ENCODE measurements at regions not wholly inside any gene's neighbourhood (a gene's known extent, or its start where the extent isn't known, plus 50 kb on each side); places are given as distances from the start of the nearest gene placed in this dataset.

- Mint-ChIP-seq H3K9me3 (ENCODE audit: unreplicated experiment) (no peaks in the 10 kb centered on the region), H3K4me3 (ENCODE audit: unreplicated experiment) (no peak overlapping the region), H3K4me1 (ENCODE audit: unreplicated experiment) (peaks cover 9% of the 10 kb centered on the region), H3K27ac (ENCODE audit: unreplicated experiment) (no peak overlapping the region), H3K36me3 (ENCODE audit: low read depth, unreplicated experiment) (no peaks in the 10 kb centered on the region), H3K27me3 (ENCODE audit: unreplicated experiment) (peaks cover 14% of the 10 kb centered on the region)
- TF ChIP-seq CTCF (IDR thresholded peaks at IDR 0.05; ENCODE audit: unreplicated experiment): no peak
- DNase-seq (ENCODE audit: low spot score): no peak
These were observed 274.2 kb upstream of the AGTR2 start for GRCh38 chrX:115896362-115896761.

GRCh38 chrX:115897956-115898355 is 272.6 kb upstream of the AGTR2 start:
- H3K9me3 Mint-ChIP-seq (ENCODE audit: unreplicated experiment): no peaks in the 10 kb centered on the region
- no peak for TF ChIP-seq CTCF (IDR thresholded peaks at IDR 0.05; ENCODE audit: unreplicated experiment)

GRCh38 chrX:115898382-115899001 is 272.1 kb upstream of the AGTR2 start:
- H3K36me3 Mint-ChIP-seq (ENCODE audit: low read depth, unreplicated experiment): no peaks in the 10 kb centered on the region
- no peak overlapping the region for H3K4me3 Mint-ChIP-seq (ENCODE audit: unreplicated experiment)
- no peak overlapping the region for H3K27ac Mint-ChIP-seq (ENCODE audit: unreplicated experiment)
- no peaks in the 10 kb centered on the region for H3K9me3 Mint-ChIP-seq (ENCODE audit: unreplicated experiment)
- peaks cover 10% of the 10 kb centered on the region for H3K4me1 Mint-ChIP-seq (ENCODE audit: unreplicated experiment)
- H3K27me3 Mint-ChIP-seq (ENCODE audit: unreplicated experiment): peaks cover 13% of the 10 kb centered on the region
- no peak for TF ChIP-seq CTCF (IDR thresholded peaks at IDR 0.05; ENCODE audit: unreplicated experiment)
- DNase-seq (ENCODE audit: low spot score): peak; percentile 15

More at GRCh38 chrX:115897956-115898355, 272.6 kb upstream of the AGTR2 start:
- Mint-ChIP-seq H3K27ac (ENCODE audit: unreplicated experiment) (no peak overlapping the region), H3K36me3 (ENCODE audit: low read depth, unreplicated experiment) (no peaks in the 10 kb centered on the region), H3K4me3 (ENCODE audit: unreplicated experiment) (no peak overlapping the region), H3K27me3 (ENCODE audit: unreplicated experiment) (peaks cover 11% of the 10 kb centered on the region), H3K4me1 (ENCODE audit: unreplicated experiment) (peaks cover 12% of the 10 kb centered on the region)
- DNase-seq (ENCODE audit: low spot score): no peak

- Mint-ChIP-seq H3K4me1 (ENCODE audit: unreplicated experiment) (peaks cover 10% of the 10 kb centered on the region), H3K4me3 (ENCODE audit: unreplicated experiment) (no peak overlapping the region), H3K36me3 (ENCODE audit: low read depth, unreplicated experiment) (peaks cover 3% of the 10 kb centered on the region), H3K27ac (ENCODE audit: unreplicated experiment) (no peak overlapping the region), H3K9me3 (ENCODE audit: unreplicated experiment) (no peaks in the 10 kb centered on the region), H3K27me3 (ENCODE audit: unreplicated experiment) (peaks cover 7% of the 10 kb centered on the region)
- DNase-seq (ENCODE audit: low spot score): no peak
- no peak for TF ChIP-seq CTCF (IDR thresholded peaks at IDR 0.05; ENCODE audit: unreplicated experiment)
These were observed 270.1 kb upstream of the AGTR2 start for GRCh38 chrX:115900425-115900824.

GRCh38 chrX:115901241-115901640 is 269.3 kb upstream of the AGTR2 start:
- Mint-ChIP-seq H3K9me3 (ENCODE audit: unreplicated experiment) (no peaks in the 10 kb centered on the region), H3K27ac (ENCODE audit: unreplicated experiment) (no peak overlapping the region), H3K36me3 (ENCODE audit: low read depth, unreplicated experiment) (peaks cover 3% of the 10 kb centered on the region), H3K4me1 (ENCODE audit: unreplicated experiment) (peaks cover 10% of the 10 kb centered on the region), H3K27me3 (ENCODE audit: unreplicated experiment) (peaks cover 7% of the 10 kb centered on the region), H3K4me3 (ENCODE audit: unreplicated experiment) (no peak overlapping the region)
- DNase-seq (ENCODE audit: low spot score): no peak
- no peak for TF ChIP-seq CTCF (IDR thresholded peaks at IDR 0.05; ENCODE audit: unreplicated experiment)

Measured in endothelial cell (in vitro differentiated cells).